DND-41 (cell line): ENCODE measurements at regions not wholly inside any gene's neighbourhood (a gene's known extent, or its start where the extent isn't known, plus 50 kb on each side); places are given as distances from the start of the nearest gene placed in this dataset.

Experiments
- ATAC-seq: fragments of 200-7000 bp; cut with Tn5 transposase; 3 replicates; pipeline ENCODE4 v1.9.1; 2021; ENCODE audit warnings: low read depth; ENCODE audit not compliant: insufficient read depth
- DNase-seq: peaks from one replicate; pipeline ENCODE4 v3.0.0-alpha.2; 2020
- H2AFZ ChIP-seq: 2 replicates; pipeline ENCODE4 v1.6.0; 2012; ENCODE audit warnings: low read depth, low read length
- H3K27ac ChIP-seq: 2 replicates; pipeline ENCODE4 v1.5.1; 2012; ENCODE audit warnings: low read length, inconsistent platforms
- H3K27me3 ChIP-seq: fragments of 200-600 bp; sonication (generic); 2 replicates; pipeline ENCODE4 v1.6.0; 2012; ENCODE audit warnings: low read length, mild to moderate bottlenecking, inconsistent platforms; ENCODE audit not compliant: insufficient read depth, poor library complexity
- H3K36me3 ChIP-seq: 2 replicates; pipeline ENCODE4 v1.5.1; 2012; ENCODE audit warnings: low read length, inconsistent platforms; ENCODE audit not compliant: insufficient read depth
- H3K4me1 ChIP-seq: 2 replicates; pipeline ENCODE4 v1.5.1; 2012; ENCODE audit warnings: mild to moderate bottlenecking, low read length; ENCODE audit not compliant: insufficient read depth
- H3K4me2 ChIP-seq: 2 replicates; pipeline ENCODE4 v1.6.0; 2012; ENCODE audit warnings: mild to moderate bottlenecking, moderate library complexity, low read length, inconsistent platforms; ENCODE audit not compliant: insufficient read depth
- H3K4me3 ChIP-seq, 2 experiments: fragments of 200-600 bp in 1 of 2; shearing (Covaris generic) in 1 of 2; 2 replicates each; pipeline ENCODE4 v1.5.1; 2012 to 2016; ENCODE audit warnings: inconsistent platforms in 2 of 2, low read length in 2 of 2, mild to moderate bottlenecking in 2 of 2, low read depth in 1 of 2, moderate library complexity in 1 of 2
- H3K79me2 ChIP-seq: 2 replicates; pipeline ENCODE4 v1.6.0; 2012; ENCODE audit warnings: low read length, inconsistent platforms; ENCODE audit not compliant: insufficient read depth
- H3K9ac ChIP-seq: 2 replicates; pipeline ENCODE4 v1.6.0; 2012; ENCODE audit warnings: low read depth, mild to moderate bottlenecking, inconsistent platforms, low read length, moderate library complexity
- H3K9me3 ChIP-seq: 2 replicates; pipeline ENCODE4 v1.5.1; 2012; ENCODE audit warnings: low read length, moderate library complexity, mild to moderate bottlenecking, inconsistent platforms; ENCODE audit not compliant: insufficient read depth, severe bottlenecking
- H4K20me1 ChIP-seq: 2 replicates; pipeline ENCODE4 v1.6.0; 2012; ENCODE audit warnings: low read length; ENCODE audit not compliant: insufficient read depth
- CTCF ChIP-seq: IDR thresholded peaks from 2 replicates; pipeline ENCODE4 v1.5.1; 2012; ENCODE audit warnings: borderline replicate concordance, low read length, moderate library complexity, mild to moderate bottlenecking; ENCODE audit not compliant: poor library complexity, severe bottlenecking; ENCODE audit errors: extremely low read depth
- EZH2 ChIP-seq: IDR thresholded peaks from 3 replicates; pipeline ENCODE4 v1.6.1; 2012; ENCODE audit warnings: borderline replicate concordance, low read depth, mild to moderate bottlenecking, moderate library complexity, low read length, inconsistent platforms; ENCODE audit not compliant: severe bottlenecking

DNA sequence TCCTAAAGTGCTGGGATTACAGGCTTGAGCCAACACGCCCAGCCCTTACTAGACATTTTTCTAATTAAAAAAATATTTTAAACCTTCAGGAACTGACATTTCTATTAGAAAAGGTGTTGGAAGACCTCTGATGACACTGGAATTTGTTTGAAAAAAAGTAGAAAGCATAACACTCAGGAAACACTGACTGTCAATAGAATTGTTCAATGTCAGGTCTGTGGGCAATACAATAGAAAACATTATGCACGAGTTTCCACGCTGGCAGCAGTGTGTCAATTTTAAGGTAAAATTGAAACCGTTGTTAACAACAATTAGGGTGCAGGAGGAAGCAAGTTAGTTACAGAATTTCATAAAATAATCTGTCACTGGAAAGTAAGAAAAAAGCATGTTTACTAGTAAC lies 140.7 kb upstream of the KLHL4 start:
- Histone ChIP-seq H2AFZ (no peak overlapping the region), H3K79me2 (no peaks in the 10 kb centered on the region), H3K36me3 (no peaks in the 10 kb centered on the region), H4K20me1 (no peaks in the 10 kb centered on the region), H3K4me1 (no peaks in the 10 kb centered on the region), H3K27ac (no peak overlapping the region), H3K9me3 (no peaks in the 10 kb centered on the region), H3K4me2 (no peak overlapping the region), H3K27me3 (no peaks in the 10 kb centered on the region), H3K4me3 (no peak overlapping the region), H3K9ac (no peak overlapping the region)
- TF ChIP-seq CTCF (no peak), EZH2 (no peak)
- ATAC-seq (no peak), DNase-seq (no peak)

GRCh38 chrX:87388381-87388780 lies 129.2 kb upstream of the KLHL4 start:
- Histone ChIP-seq H4K20me1 (no peaks in the 10 kb centered on the region), H3K9ac (no peak overlapping the region), H3K79me2 (no peaks in the 10 kb centered on the region), H3K4me1 (no peaks in the 10 kb centered on the region), H3K27me3 (no peaks in the 10 kb centered on the region), H3K4me3 (no peak overlapping the region), H3K4me2 (no peak overlapping the region), H3K27ac (no peak overlapping the region), H3K9me3 (no peaks in the 10 kb centered on the region), H3K36me3 (no peaks in the 10 kb centered on the region), H2AFZ (no peak overlapping the region)
- ATAC-seq: no peak
- TF ChIP-seq EZH2: no peak
- TF ChIP-seq CTCF: no peak
- no peak for DNase-seq

- DNase-seq (no peak), ATAC-seq (no peak)
- Histone ChIP-seq H3K9ac (no peak overlapping the region), H3K4me1 (no peaks in the 10 kb centered on the region), H3K27ac (no peak overlapping the region), H3K27me3 (no peaks in the 10 kb centered on the region), H3K36me3 (no peaks in the 10 kb centered on the region), H3K4me2 (no peak overlapping the region), H3K9me3 (no peaks in the 10 kb centered on the region), H3K4me3 (no peak overlapping the region), H4K20me1 (no peaks in the 10 kb centered on the region), H2AFZ (no peak overlapping the region), H3K79me2 (no peaks in the 10 kb centered on the region)
- TF ChIP-seq EZH2 (no peak), CTCF (no peak)
Measured at GRCh38 chrX:87391742-87392141, 125.9 kb upstream of the KLHL4 start.

DNA sequence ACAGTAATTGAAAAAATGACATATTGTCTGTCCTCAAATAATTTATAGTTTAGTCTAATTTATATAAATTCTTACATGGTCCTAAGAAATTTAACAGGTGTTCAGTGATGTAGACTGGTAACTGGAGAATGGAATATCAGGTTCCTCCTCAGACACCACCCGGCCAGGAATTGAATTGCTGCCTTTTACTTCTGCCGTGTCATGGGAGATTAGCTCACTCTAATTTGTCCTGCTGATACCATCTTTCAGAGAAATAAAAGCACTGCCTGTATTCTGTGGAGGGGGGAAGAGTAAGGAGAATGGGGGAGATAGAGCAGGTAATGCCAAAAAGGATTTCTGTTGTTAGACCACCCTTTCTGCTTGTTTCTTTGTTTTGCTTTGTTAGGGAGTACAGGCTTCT lies 125.2 kb upstream of the KLHL4 start:
- Histone ChIP-seq H3K4me2 (no peak overlapping the region), H3K27ac (no peak overlapping the region), H3K27me3 (no peaks in the 10 kb centered on the region), H3K4me3 (no peak overlapping the region), H2AFZ (no peak overlapping the region), H3K9me3 (no peaks in the 10 kb centered on the region), H4K20me1 (no peaks in the 10 kb centered on the region), H3K4me1 (no peaks in the 10 kb centered on the region), H3K9ac (no peak overlapping the region), H3K36me3 (no peaks in the 10 kb centered on the region), H3K79me2 (no peaks in the 10 kb centered on the region)
- TF ChIP-seq CTCF: no peak
- no peak for DNase-seq
- no peak for ATAC-seq
